ENCODE measurements at regions not wholly inside any gene's neighbourhood (a gene's known extent, or its start where the extent isn't known, plus 50 kb on each side); places are given as distances from the start of the nearest gene placed in this dataset.
"Not testable (repeated sequence)": the region's sequence is repeated elsewhere in the genome, so short reads cannot be mapped to it uniquely, and the experiment has no call there.

DNA sequence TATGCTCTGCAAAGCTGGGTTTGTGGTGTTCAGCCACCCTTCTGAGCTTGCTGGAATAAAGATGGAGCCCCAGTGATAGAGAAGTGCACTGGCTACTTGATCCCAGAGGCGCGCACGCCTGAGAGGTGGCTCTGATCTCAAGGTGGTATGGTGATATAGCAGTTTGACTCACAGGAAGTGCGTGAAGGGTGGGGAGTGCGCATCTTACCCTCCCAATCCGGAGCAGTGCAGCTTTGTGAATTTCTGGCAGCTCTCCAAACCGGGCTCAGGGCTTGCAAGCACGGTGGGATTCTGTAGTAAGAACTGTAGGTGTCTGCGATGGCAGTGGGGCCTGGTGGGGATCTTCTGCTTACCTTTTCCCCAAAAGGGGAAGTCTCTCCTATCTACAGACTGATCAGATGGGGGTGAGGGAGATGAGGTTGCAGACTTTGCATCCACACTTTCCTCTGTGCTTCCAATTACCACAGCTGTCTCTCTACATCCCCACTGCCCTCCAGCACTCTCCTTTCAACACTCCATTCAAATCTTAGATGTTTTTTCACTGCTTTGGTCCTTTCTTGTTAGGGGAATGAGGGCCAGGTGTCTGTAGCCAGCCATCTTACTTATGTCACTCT lies 197.4 kb upstream of the SLC38A2 start:
- no peak for DNase-seq

DNA sequence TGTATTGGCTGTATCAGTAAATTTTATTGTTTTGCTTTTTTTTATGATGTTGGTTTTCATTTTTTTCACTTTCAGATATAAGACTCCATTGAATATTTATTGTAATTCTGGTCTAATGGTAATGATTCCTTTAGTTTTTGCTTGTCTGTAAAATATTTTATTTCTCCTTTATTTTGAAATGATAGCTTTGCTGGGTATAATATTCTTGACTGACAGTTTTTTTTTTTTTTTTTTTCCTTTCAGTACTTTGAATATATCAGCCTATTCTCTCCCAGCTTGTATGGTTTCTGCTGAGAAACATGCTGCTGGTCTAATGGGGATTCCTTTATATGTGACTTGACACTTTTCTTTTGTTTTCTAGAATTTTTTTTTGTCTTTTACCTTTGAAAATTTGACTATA lies 195.1 kb upstream of the SLC38A2 start:
- no peak for DNase-seq

DNA sequence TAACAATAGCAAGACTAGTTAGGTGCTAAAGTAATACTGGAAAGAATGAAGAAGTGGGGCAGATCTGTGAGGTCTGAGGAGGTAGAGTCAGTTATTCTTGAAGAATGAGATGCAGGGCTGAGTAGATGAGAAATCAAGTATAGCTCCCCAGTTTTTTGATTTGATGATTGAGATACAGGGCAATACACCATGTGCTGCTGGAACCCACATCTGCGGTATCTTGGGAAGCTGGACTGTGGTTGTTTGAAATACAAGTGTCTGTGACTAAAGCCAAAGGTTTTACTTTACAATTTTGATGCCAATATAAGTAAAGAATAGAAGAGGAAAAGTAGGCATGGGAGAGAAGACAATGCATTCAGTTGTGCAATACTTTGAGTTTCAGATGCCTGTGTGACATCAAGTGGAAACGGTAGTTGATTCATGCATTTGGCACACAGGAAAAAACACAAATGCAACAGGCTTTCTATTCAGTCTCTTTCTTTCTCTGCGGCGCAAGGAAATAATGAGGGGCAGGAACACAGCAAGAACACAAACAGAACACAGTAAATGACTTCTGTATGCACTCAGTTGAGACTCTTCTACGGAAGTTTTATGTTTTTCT lies 190.2 kb upstream of the SLC38A2 start:
- DNase-seq = no peak

DNA sequence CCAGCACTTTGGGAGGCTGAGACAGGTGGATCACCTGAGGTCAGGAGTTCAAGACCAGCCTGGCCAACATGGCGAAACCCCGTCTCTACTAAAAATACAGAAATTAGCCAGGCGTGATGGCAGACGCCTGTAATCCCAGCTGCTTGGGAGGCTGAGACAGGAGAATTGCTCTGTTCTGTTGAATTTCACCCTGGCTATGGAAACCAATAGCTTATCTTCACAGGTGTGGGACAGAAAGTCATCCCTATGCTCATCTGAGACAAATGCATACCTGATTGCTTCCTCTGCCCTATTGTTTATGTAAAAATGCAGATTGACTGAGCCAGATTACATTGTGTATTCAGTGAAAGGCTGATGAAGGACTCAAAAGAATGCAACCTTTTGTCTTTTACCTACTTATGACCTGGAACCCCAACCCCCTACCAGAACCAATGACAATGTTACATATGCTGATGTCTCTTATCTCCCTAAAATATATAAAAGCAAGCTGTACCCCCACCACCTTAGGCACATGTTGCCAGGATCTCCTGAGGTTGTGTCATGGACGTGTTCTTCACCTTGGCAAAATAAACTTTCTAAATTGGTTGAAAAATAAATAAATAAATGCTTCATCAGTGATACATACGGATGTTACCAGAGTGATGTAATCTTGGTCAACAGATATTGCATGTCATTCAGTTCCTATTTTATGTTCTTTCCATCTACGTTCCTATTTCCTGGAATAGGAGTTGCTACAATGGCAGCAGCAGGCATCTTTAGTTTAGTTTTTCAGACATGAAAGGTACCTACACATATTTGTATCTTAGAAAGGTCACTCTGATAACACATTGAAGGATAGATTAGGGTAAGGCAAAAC lies 189.4 kb upstream of the SLC38A2 start:
- not testable (repeated sequence) for DNase-seq

DNA sequence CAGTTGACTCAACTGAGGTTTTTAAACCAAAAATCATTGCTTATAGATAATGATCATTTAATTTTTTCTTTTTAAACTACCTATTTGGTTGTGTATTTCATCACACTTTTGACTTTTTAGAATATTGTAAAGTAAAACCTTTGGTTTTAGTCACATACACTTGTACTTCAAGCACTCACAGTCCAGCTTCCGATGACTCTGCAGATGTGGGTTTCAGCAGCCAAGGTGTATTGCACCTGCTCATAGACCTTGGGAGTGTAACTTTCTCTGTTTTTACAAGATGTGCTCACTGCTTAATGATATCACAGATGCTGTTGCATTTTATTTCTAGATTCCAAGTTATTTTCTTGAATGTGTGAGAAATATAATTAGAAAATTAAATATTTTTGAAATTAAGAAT lies 188.3 kb upstream of the SLC38A2 start:
- no peak for DNase-seq

DNA sequence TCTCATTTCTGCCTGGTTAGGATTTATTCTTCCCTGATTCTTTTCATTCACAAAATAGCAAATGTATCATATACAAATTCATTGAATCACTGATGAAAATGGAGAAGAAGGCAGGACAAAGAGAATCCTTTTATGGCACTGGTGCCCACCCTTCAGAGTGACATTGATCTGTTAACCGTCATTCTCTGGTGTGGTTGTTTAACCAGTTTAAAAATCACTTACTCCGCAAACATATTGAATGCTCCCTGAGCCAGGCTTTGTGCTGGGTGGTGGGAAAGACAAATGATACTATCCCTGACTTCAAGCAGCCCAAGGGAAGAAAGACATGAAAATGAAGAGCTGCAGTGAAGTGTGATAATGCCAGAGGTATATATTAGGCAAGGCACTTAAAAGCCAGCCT lies 187.5 kb upstream of the SLC38A2 start:
- no peak for DNase-seq

DNA sequence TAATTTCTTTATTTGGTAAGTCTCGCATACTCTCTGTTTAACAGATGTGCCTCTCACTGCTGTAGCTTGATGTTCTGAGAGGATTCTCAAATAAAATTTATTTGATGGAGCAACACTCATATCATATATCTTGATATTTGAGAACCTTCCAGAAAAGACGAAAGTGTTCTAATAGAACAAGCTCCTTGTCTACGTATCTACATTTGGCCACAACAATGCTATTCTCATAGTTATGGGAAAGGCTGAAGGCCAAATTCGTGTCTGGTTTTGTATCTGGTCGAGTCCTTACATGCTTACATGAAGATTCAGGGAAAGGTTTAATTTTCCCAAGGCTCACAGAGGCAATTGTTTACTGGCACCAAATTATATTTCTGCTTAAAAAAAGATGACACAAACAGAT lies 186.7 kb upstream of the SLC38A2 start:
- no peak for DNase-seq

DNA sequence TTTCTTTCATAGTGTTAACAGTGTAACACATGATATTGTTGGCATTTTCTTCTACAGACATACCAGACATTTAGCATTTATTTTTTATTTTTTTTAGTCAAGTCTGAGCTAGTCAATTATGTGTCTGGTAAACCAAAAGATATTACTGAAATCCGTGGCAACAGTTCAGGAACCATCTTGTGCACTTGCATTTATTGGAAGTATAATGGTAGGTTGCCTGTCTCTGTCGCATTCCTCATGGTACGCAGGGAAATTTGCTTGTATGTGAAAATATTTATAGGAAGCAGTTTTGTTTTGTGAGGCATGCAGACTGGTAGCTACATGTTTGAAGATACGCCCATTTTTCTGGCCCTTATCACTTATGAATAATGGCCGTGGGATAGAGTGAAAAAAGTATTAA lies 186.1 kb upstream of the SLC38A2 start:
- no peak for DNase-seq

DNA sequence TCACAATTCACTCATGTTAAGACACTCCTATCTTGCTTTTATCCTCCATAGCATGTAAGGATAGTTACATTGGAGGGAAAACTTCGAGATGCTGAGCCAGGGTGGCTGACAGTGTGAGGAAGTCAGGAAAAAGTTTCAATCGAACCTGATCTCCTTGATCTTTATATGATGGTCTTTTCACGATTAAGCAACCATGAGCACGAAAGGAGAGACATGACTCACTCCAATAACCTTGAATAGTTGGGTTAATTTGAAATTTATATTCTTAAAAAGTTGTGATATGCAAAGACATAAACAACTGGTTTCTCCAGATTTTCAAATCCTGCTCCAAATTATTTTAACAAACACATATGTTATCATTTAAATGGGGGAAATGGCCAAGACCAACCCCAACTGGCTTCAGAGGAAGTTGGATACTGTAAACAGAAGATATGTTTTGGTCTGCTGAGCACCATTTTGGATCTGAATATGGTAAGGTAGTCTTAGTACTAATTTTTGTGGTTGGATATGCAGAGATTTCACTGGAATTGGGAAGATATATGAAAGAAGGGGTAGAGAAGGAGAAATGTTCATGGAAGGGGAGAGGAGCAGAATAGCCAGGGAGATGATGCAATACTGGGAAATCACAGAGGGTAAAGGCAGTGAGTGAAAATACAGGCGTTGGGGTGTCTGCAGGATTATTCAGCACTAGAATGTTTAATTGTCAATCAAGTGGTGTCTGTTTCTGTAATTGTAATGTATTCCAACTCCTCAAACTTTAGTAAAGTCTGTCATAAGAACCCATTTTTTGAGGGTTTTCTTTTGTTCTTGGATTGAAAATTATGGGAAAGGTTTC lies 185.2 kb upstream of the SLC38A2 start:
- no peak for DNase-seq

DNA sequence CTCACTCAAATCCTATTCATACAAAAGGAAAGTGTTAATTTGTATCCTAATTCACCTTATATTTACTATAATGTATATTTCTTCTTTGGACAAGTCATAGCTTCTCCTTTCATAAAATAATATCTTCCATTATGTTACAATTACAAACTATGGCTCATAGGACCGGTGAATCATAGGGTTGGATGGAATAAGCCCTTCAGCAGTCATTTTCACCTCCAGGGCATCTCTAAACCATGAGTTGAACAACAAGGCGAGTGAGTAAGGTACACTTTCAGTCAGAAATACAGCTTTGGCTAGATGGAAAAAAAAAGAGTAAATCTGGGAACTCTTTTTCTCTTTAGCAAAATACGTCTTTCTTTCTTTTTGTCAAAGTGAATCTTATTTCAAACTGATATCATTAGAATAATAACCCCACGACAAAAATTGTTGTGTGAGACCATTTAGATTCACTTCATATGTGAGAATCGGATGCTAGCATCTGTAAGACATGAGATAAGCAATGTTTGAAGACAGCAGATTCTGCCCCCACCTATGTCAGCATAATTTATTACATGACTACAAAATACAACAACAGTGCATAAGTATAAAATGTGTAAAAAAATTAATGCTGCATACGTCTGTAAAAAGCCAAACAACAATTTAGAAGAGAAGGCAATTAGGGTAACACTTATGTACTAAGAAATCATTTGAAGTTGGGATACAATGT lies 184.4 kb upstream of the SLC38A2 start:
- no peak for DNase-seq

DNA sequence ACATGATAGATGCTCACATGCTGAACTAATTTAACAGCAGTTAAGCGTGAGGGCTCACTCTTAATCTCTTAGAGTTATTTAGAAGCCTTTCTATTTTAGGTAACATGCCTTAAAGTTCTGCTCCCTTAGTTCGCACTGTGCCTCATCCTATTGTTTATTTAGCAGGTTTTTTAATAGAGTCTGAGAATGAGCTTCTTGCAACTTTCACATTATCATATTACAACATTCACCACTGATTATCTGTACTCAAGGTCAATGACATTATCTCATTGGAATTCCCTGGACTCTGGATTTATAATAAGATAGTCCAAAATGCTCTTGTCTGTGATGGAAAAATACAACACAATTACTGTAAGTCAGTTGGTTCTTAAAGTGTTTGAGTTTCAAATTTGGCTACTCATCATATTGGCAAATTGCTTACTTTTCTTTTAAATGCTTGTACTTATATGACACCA lies 183.6 kb upstream of the SLC38A2 start:
- DNase-seq = no peak

DNA sequence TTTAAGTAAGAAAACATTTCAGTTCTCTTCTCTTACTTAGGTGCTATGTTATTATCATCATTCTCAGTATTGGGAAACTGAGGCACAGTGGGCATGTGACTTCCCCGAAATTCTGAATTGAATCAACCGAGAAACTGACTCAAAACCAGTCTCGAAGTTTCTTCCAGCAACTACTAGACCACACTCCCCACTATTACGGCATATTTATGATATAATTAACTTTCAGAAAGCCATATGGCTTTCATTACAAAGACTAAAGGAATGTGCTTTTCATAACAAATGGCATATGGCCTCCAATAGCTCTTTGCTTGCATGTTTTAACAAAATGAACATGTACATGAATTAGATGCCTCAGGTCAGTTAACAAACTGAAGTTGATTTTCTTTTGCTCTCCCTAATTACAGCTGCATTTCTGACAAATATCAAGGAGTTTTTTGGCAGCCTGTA lies 182.9 kb upstream of the SLC38A2 start:
- DNase-seq = no peak

DNA sequence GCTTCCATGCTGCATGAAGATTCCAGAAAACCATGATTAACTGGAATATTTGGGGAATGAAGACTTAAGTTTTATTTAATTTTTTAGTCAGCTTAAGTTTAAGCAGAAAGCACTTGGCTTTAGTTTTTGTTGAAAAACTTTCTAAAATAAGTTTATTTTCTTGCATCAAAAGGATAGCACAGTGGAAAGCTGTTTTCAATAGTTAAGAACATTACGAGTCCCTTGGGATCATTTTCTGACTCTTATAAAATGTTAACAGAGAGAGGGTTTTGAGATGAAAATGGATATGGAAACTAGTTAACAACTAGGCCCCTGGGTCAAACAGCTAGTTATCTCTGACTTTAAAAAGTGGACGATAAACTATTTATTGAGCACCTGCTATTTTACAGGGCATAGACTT lies 181.9 kb upstream of the SLC38A2 start:
- DNase-seq = no peak

DNA sequence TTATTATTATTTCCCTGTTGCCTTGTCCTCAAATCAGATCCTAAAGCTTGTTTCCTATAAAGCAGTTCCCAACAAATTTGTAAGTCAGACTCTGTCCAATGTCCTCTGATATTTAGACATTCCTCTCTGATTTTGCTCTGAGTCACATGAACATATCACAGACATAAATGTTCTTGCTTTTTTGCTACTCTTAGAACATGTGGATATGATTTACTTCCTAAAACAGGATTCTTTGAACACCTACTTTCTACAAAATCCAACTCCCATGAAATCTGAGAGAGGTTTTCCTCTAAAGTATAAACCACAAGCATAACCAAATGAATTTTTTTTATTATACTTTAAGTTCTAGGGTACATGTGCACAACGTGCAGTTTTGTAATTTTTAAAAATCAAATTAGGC lies 181.3 kb upstream of the SLC38A2 start:
- DNase-seq = no peak

DNA sequence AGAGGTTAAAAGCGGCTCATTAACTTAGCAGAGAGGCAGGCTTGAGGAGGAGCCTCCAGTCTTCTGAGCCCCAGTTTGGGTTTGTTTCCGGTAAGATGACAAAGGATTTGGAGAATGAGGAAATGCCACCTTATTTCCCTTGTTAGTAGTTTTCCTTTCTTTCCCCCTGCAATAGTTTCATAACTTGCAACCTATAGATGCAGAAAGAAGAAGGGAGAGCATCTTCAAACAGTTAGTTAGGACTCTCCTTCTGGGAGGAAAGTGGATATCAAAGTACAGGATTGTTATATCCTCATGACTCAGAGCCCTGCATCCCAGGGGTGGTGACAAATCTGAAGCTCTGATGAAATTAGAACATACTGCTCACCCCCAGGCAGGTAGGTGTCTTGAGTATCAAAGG lies 180.7 kb upstream of the SLC38A2 start:
- no peak for DNase-seq

DNA sequence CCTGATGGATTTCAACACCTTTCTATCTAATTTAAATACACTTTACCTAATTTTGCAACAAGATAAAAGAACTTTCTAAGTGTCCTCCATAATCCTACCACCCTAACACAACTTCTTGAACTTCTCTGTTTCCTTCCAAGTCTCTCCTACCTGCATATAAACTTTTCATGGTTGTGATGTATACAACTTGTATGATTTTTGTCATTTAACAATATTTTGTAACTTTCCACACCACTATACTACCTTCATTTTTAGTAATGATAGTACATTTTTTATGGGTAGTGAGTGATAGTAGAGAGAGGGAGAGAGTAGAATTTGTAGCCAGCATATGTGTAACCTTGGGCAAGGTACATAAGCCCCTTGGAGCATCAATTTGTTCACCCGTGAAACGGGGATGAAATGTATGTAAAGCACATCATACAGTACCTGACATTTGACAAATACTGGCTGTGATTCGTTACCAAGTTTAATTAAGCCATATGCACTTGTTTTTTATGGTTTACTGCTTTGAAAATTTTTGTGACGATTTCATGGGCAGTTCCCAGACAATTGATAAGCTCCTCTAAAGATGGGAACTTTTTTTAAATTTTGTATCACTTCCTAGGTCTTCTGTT lies 177.8 kb upstream of the SLC38A2 start:
- DNase-seq = no peak

DNA sequence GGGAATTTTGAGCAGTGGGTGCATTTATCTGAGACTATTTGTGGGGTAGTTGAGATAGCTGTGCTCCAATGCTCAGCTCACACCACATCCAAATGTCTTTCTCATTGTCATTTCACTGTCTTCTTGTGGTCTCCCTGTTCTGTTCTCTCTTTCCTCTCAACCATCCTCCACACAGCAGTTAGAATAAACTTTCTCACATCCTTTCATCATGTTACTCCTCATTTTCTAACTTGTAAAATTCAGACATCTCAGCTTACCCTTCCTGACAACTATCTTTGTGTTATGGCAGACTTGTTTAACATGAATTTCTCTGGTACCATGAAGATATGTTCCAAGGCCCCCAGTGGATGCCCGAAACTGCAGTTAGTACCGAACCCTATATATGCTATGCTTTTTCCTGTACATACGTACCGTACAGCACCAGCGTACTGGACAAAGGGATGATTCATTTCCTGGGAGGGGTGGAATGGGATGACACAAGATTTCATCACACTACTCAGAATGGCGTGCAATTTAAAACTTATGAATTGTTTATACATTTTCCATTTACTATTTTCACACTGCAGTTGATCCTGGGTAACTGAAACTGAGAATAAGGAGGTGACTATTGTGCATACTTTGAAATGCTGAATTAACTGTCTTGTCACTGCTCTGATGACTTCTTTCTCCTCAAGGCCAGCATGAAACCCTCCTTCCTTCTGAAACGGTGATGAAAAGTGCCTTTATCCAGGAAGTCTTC lies 177.1 kb upstream of the SLC38A2 start:
- no peak for DNase-seq

DNA sequence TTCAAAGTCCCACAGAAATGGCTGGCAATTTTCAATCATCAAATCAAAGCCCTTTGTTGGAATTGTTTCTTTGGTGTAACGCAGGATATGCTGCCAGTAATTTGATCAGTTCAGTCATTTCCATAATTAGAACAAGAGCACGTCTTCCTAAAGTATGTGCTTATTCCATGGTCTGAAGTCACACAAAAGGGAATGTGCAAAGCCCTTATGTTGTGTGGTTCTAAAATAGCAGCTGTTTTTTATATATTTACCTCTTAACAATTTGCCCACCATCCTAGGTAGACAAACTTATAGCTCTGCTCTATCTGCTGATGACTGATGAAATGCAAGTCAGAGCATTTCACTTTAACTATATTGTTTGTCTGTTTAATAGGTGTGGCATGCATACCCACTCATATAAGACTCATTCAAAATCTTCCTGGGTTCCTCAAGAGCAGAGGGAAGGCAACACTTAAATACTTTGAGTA lies 176.1 kb upstream of the SLC38A2 start:
- no peak for DNase-seq

DNA sequence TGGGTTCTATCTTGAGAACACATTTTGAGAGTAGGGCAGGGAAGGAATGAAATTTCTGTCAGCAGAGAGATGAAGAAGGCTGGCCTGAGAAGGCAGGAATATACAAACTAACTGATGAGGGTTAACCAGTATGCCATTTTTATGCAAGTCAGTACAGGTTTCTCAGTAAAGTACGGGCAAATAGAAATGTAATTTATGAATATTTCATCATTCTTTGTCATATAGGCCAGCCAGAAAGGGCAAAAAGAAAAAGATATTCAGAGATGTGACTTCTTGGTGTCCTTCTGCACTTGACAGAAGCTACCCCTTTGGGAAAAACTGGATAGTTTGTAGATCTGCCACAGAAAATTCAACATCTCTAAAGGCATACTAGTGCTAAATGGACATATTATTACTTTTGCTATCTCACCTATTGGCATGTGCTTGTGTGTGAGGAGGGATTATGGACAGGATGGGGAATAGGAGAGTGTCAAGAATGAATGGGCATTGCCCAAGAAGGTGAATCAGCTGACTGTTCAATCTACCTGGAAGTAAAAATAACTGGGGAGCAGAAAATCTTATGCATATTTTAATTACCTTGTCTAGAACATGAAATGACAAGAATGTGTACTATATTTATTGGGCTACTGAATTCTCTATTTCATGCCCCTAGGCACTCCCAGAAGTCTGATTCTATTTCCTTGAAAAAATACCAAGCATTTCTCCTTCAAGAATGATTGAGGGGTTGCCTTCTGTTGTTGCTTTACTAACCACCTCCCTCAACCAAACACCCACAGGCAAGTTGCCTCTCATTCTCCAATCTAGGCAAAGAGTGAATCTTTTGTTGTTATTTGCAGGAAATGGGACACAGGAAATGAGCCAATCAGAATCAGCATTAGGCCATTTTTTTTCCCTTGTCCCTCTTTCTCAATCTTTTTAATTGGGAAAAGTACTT lies 175.1 kb upstream of the SLC38A2 start:
- DNase-seq = no peak
